ENCODE measurements at regions not wholly inside any gene's neighbourhood (a gene's known extent, or its start where the extent isn't known, plus 50 kb on each side); places are given as distances from the start of the nearest gene placed in this dataset.

DNA sequence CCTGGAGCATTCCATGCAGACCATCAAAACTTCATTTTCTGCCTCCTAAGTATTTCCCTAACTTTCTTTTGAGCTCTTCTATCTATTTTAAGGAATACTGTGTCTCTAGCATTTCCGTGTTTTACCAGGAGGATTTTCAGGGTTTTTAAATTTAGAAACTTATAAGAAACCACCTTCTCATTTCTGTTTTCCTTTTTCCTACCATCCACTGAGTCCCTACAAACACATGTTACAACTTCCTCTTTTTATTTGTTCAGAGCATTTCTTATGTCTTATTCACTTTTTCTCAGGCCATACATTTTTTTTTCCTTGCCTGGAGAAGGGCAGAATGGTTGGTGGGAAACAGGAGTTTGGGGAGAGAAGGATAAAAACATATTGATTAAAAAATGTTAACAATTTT is 130.0 kb upstream of the BMP5 start:
- TF ChIP-seq, protein P1, sequence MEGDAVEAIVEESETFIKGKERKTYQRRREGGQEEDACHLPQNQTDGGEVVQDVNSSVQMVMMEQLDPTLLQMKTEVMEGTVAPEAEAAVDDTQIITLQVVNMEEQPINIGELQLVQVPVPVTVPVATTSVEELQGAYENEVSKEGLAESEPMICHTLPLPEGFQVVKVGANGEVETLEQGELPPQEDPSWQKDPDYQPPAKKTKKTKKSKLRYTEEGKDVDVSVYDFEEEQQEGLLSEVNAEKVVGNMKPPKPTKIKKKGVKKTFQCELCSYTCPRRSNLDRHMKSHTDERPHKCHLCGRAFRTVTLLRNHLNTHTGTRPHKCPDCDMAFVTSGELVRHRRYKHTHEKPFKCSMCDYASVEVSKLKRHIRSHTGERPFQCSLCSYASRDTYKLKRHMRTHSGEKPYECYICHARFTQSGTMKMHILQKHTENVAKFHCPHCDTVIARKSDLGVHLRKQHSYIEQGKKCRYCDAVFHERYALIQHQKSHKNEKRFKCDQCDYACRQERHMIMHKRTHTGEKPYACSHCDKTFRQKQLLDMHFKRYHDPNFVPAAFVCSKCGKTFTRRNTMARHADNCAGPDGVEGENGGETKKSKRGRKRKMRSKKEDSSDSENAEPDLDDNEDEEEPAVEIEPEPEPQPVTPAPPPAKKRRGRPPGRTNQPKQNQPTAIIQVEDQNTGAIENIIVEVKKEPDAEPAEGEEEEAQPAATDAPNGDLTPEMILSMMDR (IDR thresholded peaks at IDR 0.05; ENCODE audit: extremely low read depth, insufficient read depth, missing control alignments): no peak
- in situ Hi-C loops (cut with MboI; ENCODE audit: low pct_unique_long_range_greater_than_20kb, low sequenced_read_pairs, unreplicated experiment): no loop called here
- DNase-seq (ENCODE audit: low spot score): no peak

DNA sequence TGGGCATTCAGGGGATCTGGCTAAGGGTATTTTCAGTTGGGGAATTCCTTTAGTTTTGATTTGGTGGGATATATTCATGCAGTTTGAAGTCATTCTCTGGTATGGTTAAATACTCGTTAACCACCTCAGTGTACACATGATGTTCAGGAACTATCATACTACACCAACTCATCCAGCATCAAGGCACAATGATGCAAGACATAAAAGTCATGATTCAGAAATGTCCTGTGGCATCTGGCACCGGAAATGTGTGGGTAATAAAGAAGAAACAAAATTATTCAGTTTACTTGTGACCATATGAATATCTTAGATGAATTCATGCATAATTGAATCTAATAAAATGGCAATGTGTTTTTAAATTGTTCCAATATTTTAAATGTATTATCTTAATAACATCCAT is 129.0 kb upstream of the BMP5 start:
- in situ Hi-C loops (cut with MboI; ENCODE audit: low pct_unique_long_range_greater_than_20kb, low sequenced_read_pairs, unreplicated experiment): no loop called here
- no peak for DNase-seq (ENCODE audit: low spot score)
- TF ChIP-seq, protein P1 (IDR thresholded peaks at IDR 0.05; ENCODE audit: extremely low read depth, insufficient read depth, missing control alignments): no peak

DNA sequence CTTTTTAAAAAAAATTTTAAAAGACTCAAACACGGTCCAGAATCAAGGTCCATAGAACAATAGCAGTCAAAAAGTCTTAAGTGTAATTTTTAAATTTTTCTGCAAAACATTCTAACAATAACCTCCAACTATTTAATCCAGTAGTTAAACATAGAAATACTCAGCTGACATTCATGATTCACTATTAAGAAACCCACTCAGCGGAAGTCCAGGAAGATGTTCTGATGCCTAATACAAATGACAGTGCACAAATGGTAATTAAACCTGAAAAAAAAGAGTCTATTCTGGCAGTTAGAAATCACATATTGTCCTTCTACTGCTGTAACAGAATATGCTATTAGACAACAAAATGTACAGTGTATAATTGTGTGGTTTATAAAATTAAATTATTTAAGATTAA is 128.2 kb upstream of the BMP5 start:
- in situ Hi-C loops (cut with MboI; ENCODE audit: low pct_unique_long_range_greater_than_20kb, low sequenced_read_pairs, unreplicated experiment): no loop called here
- no peak for DNase-seq (ENCODE audit: low spot score)
- TF ChIP-seq, protein P1 (IDR thresholded peaks at IDR 0.05; ENCODE audit: extremely low read depth, insufficient read depth, missing control alignments): no peak

DNA sequence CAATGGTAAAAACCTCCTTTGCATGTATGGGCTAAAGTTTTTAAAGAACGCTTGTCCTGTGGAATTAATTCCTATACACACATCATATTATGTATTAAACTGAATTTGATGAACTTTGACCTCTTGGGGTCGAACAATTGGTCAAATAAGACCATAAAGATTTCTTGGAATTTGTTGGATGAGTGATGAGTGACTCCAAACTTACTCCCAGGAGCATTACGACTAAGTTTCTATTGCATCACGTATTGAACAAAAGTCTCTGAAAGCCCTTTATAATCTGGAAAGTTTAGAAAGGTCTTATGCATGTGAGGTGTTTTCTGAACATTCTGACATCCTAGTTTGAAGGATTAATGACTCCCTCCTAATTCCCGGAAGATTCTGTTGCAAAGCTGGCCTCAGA is 126.9 kb upstream of the BMP5 start:
- in situ Hi-C loops (cut with MboI; ENCODE audit: low pct_unique_long_range_greater_than_20kb, low sequenced_read_pairs, unreplicated experiment): no loop called here
- DNase-seq (ENCODE audit: low spot score): no peak
- TF ChIP-seq, protein P1 (IDR thresholded peaks at IDR 0.05; ENCODE audit: extremely low read depth, insufficient read depth, missing control alignments): no peak

DNA sequence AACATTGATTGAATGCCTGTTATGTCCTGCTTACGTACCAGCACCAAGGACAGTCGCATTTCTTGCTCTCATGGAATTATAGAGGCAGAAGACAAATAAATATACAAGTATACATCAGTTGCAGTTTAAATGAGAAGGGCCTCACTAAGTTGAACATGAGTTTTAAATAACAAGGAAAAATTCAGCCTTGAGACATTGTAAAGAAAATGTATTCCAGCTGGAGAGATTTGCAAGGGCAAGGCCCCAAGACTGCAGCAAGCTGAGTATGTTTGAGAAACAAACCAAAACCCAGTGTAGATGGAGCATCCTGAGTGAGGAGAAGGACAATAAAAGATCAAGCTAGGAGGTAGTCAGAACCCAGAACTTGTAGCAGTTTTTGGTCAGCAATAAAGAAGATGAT is 123.2 kb upstream of the BMP5 start:
- DNase-seq (ENCODE audit: low spot score): no peak
- in situ Hi-C loops (cut with MboI; ENCODE audit: low pct_unique_long_range_greater_than_20kb, low sequenced_read_pairs, unreplicated experiment): loop anchor here (25.0 kb wide), 1 partner anchor 289 kb away; no protein-coding TSS in a partner anchor
- TF ChIP-seq, protein P1 (IDR thresholded peaks at IDR 0.05; ENCODE audit: extremely low read depth, insufficient read depth, missing control alignments): no peak

DNA sequence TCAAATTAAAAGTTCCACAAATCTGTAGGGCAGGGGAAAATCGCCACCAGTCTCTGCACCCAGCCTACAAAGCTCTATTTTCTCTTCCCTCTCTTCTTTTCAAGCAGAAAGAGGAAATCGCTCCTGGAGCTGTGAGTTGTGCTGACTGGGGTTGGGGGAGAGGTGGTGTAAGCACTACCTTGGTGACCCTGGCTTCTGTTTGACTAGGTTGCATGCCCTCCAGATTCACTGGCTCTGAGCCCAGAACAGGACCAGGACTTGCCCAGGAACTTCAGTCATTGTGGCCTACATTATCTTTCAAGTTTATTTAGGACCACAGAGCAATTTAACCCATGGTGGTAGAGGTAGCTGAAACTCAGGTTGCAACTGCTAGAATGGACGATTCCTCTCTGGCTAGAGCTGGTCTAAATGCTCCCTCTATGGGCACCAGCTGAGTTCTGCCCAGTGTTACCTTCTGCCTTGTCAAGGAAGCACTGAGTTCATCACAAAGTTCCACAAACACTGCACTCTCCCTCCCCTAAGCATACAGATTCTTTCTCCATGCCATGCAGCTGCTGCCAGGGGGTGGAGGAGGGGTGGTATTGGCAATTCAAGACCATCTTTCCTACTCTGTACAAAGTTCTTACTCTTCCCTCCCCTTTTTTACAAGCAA is 122.0 kb upstream of the BMP5 start:
- in situ Hi-C loops (cut with MboI; ENCODE audit: low pct_unique_long_range_greater_than_20kb, low sequenced_read_pairs, unreplicated experiment): loop anchor here (25.0 kb wide), 1 partner anchor 290 kb away; no protein-coding TSS in a partner anchor

More for the DNA sequence above, 122.0 kb upstream of the BMP5 start:
- TF ChIP-seq, protein P1 (IDR thresholded peaks at IDR 0.05; ENCODE audit: extremely low read depth, insufficient read depth, missing control alignments): no peak
- no peak for DNase-seq (ENCODE audit: low spot score)

Data from GM13977 (cell line).